ENCODE measurements at regions not wholly inside any gene's neighbourhood (a gene's known extent, or its start where the extent isn't known, plus 50 kb on each side); places are given as distances from the start of the nearest gene placed in this dataset.
A peak's percentile ranks its signal among the peaks of the same experiment; 100 is the strongest.

DNA sequence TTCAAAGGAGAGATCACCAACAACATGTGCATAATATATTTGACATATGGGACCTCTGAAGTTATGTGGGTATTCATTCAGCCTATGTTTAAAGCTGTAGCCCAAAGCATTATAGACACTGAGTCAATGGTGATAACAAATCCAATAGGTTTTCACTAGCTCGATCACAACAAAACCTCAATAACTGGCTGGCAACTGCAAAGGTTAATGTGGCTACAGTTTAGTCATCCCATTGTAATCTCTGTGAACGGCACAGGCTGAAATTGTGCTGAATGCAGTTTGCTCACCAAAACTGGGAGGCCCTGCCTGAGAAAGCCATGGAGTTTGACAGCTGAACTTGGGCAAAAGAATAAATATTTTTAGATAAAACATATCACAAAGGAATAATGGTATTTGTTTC is 152.4 kb upstream of the ADO start:
- Histone ChIP-seq H3K9ac (ENCODE audit: low read length) (no peak overlapping the region), H3K9me2 (replicated peaks; ENCODE audit: low read length) (0 out of 2 replicates have a peak, but pooled peaks cover 3% of the 10 kb centered on the region), H3K27me3 (ENCODE audit: low read length) (no peaks in the 10 kb centered on the region), H3K4me1 (ENCODE audit: insufficient read depth, low read length) (peaks cover 24% of the 10 kb centered on the region), H3K36me3 (ENCODE audit: low read depth, low read length) (no peaks in the 10 kb centered on the region), H3K79me2 (ENCODE audit: low read length) (no peaks in the 10 kb centered on the region), H3K4me2 (ENCODE audit: low read length) (peak overlapping the region; percentile 43), H3K9me3 (ENCODE audit: low read length) (no peaks in the 10 kb centered on the region), H3K4me3 (ENCODE audit: low read length) (no peak overlapping the region), H2AFZ (ENCODE audit: low read length) (no peak overlapping the region), H3F3A (ENCODE audit: low read length, unreplicated experiment) (no peaks in the 10 kb centered on the region), H4K20me1 (ENCODE audit: low read length) (no peaks in the 10 kb centered on the region), H3K27ac (ENCODE audit: low read length) (peak overlapping the region; percentile 53)
- ChIA-PET CTCF (interaction anchor here (0.6 kb wide), 1 partner anchor 166 kb away, joined by 3 read pairs; no protein-coding TSS in a partner anchor), POLR2A (ENCODE audit: unreplicated experiment) (interaction anchor here (0.6 kb wide), 1 partner anchor 1055 kb away, joined by 3 read pairs; no protein-coding TSS in a partner anchor)
- peak; percentile 81 for ATAC-seq
- intact Hi-C loops (cut with micrococcal nuclease), result no loop called here
- BruUV-seq (replicated peaks), result no TSS peak
- peak; percentile 97 for DNase-seq
- no peak for TF ChIP-seq CTCF (conservative IDR thresholded peaks at IDR 0.05; ENCODE audit: low read depth, low read length)
- TF ChIP-seq EZH2 (IDR thresholded peaks at IDR 0.05; ENCODE audit: low read length, unreplicated experiment), result no peak
- no peak for TF ChIP-seq EZH2phosphoT487 (IDR thresholded peaks at IDR 0.05; ENCODE audit: borderline replicate concordance, low read length)

DNA sequence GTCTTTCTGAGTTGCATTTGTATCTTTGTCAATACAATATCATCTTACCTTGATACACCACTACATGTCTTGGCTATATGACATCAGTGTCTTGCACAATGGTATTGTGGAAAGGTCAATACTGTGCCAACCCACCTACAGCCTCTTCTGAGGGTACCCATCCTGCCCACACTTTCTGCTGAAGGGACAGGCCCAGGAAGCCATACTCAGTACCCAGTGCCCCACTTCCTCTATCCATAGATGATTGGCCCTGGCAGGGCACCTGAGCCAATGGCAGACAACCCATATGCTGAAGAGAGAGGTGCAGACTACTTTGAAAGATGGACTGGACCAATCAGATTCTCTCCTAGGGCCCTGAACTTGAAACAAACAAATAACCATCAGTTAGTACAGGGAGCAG is 152.0 kb upstream of the ADO start:
- Histone ChIP-seq H3K4me2 (ENCODE audit: low read length) (peak overlapping the region; percentile 43), H3K9ac (ENCODE audit: low read length) (no peak overlapping the region), H3K4me3 (ENCODE audit: low read length) (no peak overlapping the region), H3K79me2 (ENCODE audit: low read length) (no peaks in the 10 kb centered on the region), H3K4me1 (ENCODE audit: insufficient read depth, low read length) (peaks cover 24% of the 10 kb centered on the region), H2AFZ (ENCODE audit: low read length) (no peak overlapping the region), H3K27me3 (ENCODE audit: low read length) (no peaks in the 10 kb centered on the region), H3K9me3 (ENCODE audit: low read length) (no peaks in the 10 kb centered on the region), H3F3A (ENCODE audit: low read length, unreplicated experiment) (no peaks in the 10 kb centered on the region), H3K27ac (ENCODE audit: low read length) (peak overlapping the region; percentile 53), H3K9me2 (replicated peaks; ENCODE audit: low read length) (0 out of 2 replicates have a peak, but pooled peaks cover 3% of the 10 kb centered on the region), H4K20me1 (ENCODE audit: low read length) (no peaks in the 10 kb centered on the region), H3K36me3 (ENCODE audit: low read depth, low read length) (no peaks in the 10 kb centered on the region)
- ATAC-seq (peak; percentile 3; the same call in 1 of the 2 replicates), DNase-seq (no peak)
- ChIA-PET POLR2A (ENCODE audit: unreplicated experiment) (interaction anchor here (0.6 kb wide), 1 partner anchor 1055 kb away, joined by 3 read pairs; no protein-coding TSS in a partner anchor), CTCF (interaction anchor here (0.6 kb wide), 1 partner anchor 165 kb away, joined by 3 read pairs; no protein-coding TSS in a partner anchor)
- no TSS peak for BruUV-seq (replicated peaks)
- intact Hi-C loops (cut with micrococcal nuclease), result no loop called here
- TF ChIP-seq EZH2phosphoT487 (IDR thresholded peaks at IDR 0.05; ENCODE audit: borderline replicate concordance, low read length), result no peak
- no peak for TF ChIP-seq EZH2 (IDR thresholded peaks at IDR 0.05; ENCODE audit: low read length, unreplicated experiment)
- no peak for TF ChIP-seq CTCF (conservative IDR thresholded peaks at IDR 0.05; ENCODE audit: low read depth, low read length)

GRCh38 chr10:62653254-62653653 is 151.3 kb upstream of the ADO start:
- TF ChIP-seq EZH2phosphoT487 (IDR thresholded peaks at IDR 0.05; ENCODE audit: borderline replicate concordance, low read length) (no peak), EZH2 (IDR thresholded peaks at IDR 0.05; ENCODE audit: low read length, unreplicated experiment) (no peak), CTCF (conservative IDR thresholded peaks at IDR 0.05; ENCODE audit: low read depth, low read length) (no peak)
- Histone ChIP-seq H3K4me2 (ENCODE audit: low read length) (no peak overlapping the region), H3K4me1 (ENCODE audit: insufficient read depth, low read length) (peaks cover 24% of the 10 kb centered on the region), H4K20me1 (ENCODE audit: low read length) (no peaks in the 10 kb centered on the region), H2AFZ (ENCODE audit: low read length) (no peak overlapping the region), H3K9me2 (replicated peaks; ENCODE audit: low read length) (0 out of 2 replicates have a peak, but pooled peaks cover 3% of the 10 kb centered on the region), H3K9ac (ENCODE audit: low read length) (no peak overlapping the region), H3F3A (ENCODE audit: low read length, unreplicated experiment) (no peaks in the 10 kb centered on the region), H3K27me3 (ENCODE audit: low read length) (no peaks in the 10 kb centered on the region), H3K36me3 (ENCODE audit: low read depth, low read length) (no peaks in the 10 kb centered on the region), H3K4me3 (ENCODE audit: low read length) (no peak overlapping the region), H3K79me2 (ENCODE audit: low read length) (no peaks in the 10 kb centered on the region), H3K27ac (ENCODE audit: low read length) (no peak overlapping the region), H3K9me3 (ENCODE audit: low read length) (no peaks in the 10 kb centered on the region)
- no TSS peak for BruUV-seq (replicated peaks)
- intact Hi-C loops (cut with micrococcal nuclease), result no loop called here
- DNase-seq, result no peak
- ChIA-PET POLR2A (ENCODE audit: unreplicated experiment) (no interaction called here), CTCF (no interaction called here)
- no peak for ATAC-seq
